HEK293 (cell line): ENCODE measurements at regions not wholly inside any gene's neighbourhood (a gene's known extent, or its start where the extent isn't known, plus 50 kb on each side); places are given as distances from the start of the nearest gene placed in this dataset.

Experiments
- INSM2 ChIP-seq: fragments of 450-650 bp; formaldehyde crosslinking; IDR thresholded peaks from 2 replicates; pipeline ENCODE4 v1.5.1; 2016; ENCODE audit warnings: missing biosample characterization, missing genetic modification characterization
- KLF10 ChIP-seq: fragments of 450-650 bp; IDR thresholded peaks from 2 replicates; pipeline ENCODE4 v1.5.1; 2018; ENCODE audit warnings: missing biosample characterization, mild to moderate bottlenecking, missing genetic modification characterization
- PBX3 ChIP-seq: sonication (generic); formaldehyde crosslinking; IDR thresholded peaks from 2 replicates; pipeline ENCODE4 v1.8.1; 2022; ENCODE audit warnings: mild to moderate bottlenecking, moderate library complexity, missing genetic modification reagents
- ZNF133 ChIP-seq: fragments of 450-650 bp; formaldehyde crosslinking; IDR thresholded peaks from 2 replicates; pipeline ENCODE4 v1.5.1; 2016; ENCODE audit warnings: missing biosample characterization, missing genetic modification characterization
- ZNF148 ChIP-seq: fragments of 450-650 bp; formaldehyde crosslinking; IDR thresholded peaks from 2 replicates; pipeline ENCODE4 v1.5.0; 2017; ENCODE audit warnings: missing biosample characterization, missing genetic modification characterization, borderline replicate concordance
- ZNF335 ChIP-seq: fragments of 450-650 bp; formaldehyde crosslinking; conservative IDR thresholded peaks from 2 replicates; pipeline ENCODE4 v1.5.1; 2016; ENCODE audit warnings: missing biosample characterization, missing genetic modification characterization
- ZNF530 ChIP-seq: fragments of 450-650 bp; formaldehyde crosslinking; IDR thresholded peaks from 2 replicates; pipeline ENCODE4 v1.5.1; 2016; ENCODE audit warnings: low read depth, missing biosample characterization, missing genetic modification characterization
- ZNF600 ChIP-seq: fragments of 450-650 bp; formaldehyde crosslinking; IDR thresholded peaks from 2 replicates; pipeline ENCODE4 v1.5.1; 2016; ENCODE audit warnings: missing biosample characterization, missing genetic modification characterization
- ZNF777 ChIP-seq: fragments of 450-650 bp; formaldehyde crosslinking; IDR thresholded peaks from 2 replicates; pipeline ENCODE4 v1.5.1; 2017; ENCODE audit warnings: missing biosample characterization, missing genetic modification characterization, borderline replicate concordance
- TF ChIP-seq, protein P1 (sequence below): fragments of 450-650 bp; formaldehyde crosslinking; IDR thresholded peaks from 2 replicates; pipeline ENCODE4 v1.5.1; 2016; ENCODE audit warnings: missing biosample characterization, missing genetic modification characterization
- TF ChIP-seq, protein P2 (sequence below): fragments of 450-650 bp; formaldehyde crosslinking; IDR thresholded peaks from 2 replicates; pipeline ENCODE4 v1.5.1; 2016; ENCODE audit warnings: missing biosample characterization, missing genetic modification characterization

DNA sequence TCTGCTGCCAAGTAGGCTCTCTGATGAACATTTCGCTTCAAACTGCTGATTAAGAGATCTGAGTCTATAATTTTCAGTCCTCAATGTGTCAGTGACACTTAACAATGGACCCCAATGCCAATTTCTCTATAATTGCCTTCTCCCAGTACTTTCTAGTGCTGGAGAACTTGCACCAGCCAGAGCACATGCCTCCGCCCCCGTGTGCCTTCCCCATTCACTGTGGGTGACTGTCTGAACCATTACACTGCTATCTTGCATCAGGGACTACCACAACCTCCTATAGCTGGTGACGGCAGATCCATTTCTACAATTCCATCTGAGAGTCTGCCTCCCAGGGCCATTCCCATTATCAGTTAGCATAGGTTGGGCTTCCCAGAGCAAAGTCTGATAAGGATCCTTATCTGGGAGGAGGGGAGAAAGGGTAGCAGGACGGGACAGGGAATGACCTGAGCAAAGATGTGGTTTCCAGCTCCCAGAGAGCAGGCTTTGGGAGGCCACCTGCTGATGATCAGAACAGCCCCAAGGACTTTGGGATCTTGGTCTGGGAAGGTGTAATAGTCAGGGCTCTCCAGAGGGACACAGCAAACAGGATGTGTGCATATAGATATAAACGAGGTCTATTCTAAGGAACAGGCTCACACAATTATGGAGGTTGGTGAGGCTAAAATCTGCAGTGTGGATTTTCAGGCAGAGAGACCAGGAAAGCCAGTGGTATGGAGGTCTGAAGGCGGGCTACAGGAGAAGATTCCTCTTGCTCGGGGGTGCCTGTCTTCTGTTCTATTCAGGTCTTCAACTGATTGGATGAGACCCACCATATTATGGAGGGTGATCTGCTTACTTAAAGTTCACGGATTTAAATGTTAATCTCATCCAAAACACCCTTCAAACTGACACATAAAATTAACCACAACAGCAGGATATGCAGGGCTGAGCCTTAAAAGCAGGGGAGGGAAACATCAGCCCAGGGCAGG is 238.2 kb downstream of the PTPRU start:
- TF ChIP-seq ZNF148 (tag by site-specific recombination): no peak
- TF ChIP-seq ZNF530 (tag by site-specific recombination): no peak
- no peak for TF ChIP-seq KLF10 (tag by site-specific recombination)
- TF ChIP-seq, protein P1, sequence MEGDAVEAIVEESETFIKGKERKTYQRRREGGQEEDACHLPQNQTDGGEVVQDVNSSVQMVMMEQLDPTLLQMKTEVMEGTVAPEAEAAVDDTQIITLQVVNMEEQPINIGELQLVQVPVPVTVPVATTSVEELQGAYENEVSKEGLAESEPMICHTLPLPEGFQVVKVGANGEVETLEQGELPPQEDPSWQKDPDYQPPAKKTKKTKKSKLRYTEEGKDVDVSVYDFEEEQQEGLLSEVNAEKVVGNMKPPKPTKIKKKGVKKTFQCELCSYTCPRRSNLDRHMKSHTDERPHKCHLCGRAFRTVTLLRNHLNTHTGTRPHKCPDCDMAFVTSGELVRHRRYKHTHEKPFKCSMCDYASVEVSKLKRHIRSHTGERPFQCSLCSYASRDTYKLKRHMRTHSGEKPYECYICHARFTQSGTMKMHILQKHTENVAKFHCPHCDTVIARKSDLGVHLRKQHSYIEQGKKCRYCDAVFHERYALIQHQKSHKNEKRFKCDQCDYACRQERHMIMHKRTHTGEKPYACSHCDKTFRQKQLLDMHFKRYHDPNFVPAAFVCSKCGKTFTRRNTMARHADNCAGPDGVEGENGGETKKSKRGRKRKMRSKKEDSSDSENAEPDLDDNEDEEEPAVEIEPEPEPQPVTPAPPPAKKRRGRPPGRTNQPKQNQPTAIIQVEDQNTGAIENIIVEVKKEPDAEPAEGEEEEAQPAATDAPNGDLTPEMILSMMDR: no peak
- TF ChIP-seq ZNF335: no peak
- no peak for TF ChIP-seq ZNF133 (tag by site-specific recombination)
- no peak for TF ChIP-seq INSM2 (tag by site-specific recombination)
- TF ChIP-seq PBX3: no peak
- TF ChIP-seq ZNF777 (tag by site-specific recombination): no peak
- no peak for TF ChIP-seq ZNF600 (tag by site-specific recombination)
- TF ChIP-seq, protein P2, sequence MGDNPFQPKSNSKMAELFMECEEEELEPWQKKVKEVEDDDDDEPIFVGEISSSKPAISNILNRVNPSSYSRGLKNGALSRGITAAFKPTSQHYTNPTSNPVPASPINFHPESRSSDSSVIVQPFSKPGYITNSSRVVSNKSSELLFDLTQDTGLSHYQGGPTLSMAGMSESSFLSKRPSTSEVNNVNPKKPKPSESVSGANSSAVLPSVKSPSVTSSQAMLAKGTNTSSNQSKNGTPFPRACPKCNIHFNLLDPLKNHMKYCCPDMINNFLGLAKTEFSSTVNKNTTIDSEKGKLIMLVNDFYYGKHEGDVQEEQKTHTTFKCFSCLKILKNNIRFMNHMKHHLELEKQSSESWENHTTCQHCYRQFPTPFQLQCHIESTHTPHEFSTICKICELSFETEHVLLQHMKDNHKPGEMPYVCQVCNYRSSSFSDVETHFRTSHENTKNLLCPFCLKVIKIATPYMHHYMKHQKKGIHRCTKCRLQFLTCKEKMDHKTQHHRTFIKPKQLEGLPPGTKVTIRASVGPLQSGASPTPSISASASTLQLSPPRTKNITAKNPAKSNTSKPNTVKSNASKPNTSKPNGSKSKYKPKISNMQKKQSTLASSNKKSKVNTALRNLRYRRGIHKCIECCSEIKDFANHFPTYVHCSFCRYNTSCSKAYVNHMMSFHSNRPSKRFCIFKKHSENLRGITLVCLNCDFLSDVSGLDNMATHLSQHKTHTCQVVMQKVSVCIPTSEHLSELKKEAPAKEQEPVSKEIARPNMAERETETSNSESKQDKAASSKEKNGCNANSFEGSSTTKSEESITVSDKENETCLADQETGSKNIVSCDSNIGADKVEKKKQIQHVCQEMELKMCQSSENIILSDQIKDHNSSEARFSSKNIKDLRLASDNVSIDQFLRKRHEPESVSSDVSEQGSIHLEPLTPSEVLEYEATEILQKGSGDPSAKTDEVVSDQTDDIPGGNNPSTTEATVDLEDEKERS (tag by site-specific recombination): no peak
